Ascending aorta (tissue), 2 donors: ENCODE measurements at regions not wholly inside any gene's neighbourhood (a gene's known extent, or its start where the extent isn't known, plus 50 kb on each side); places are given as distances from the start of the nearest gene placed in this dataset.

Source experiments
- DNase-seq, 2 donors: peaks; one replicate each; pipeline ENCODE4 v3.0.0-alpha.2; 2019; ENCODE audit warnings: low spot score in 2 of 2
- H3K27ac ChIP-seq, 2 donors: fragments of 200-600 bp; sonication (generic); one replicate each; pipeline ENCODE4 v1.5.1; 2016 to 2017; ENCODE audit warnings: mild to moderate bottlenecking in 1 of 2
- H3K27me3 ChIP-seq: fragments of 200-600 bp; sonication (generic); one replicate; pipeline ENCODE4 v1.5.1; 2017
- H3K36me3 ChIP-seq, 2 donors: fragments of 200-600 bp; sonication (generic); one replicate each; pipeline ENCODE4 v1.5.1; 2016
- H3K4me1 ChIP-seq, 2 donors: fragments of 200-600 bp; sonication (generic); one replicate each; pipeline ENCODE4 v1.5.1; 2016 to 2017; ENCODE audit warnings: mild to moderate bottlenecking in 1 of 2
- H3K4me3 ChIP-seq, 2 donors: fragments of 200-600 bp; sonication (generic); one replicate each; pipeline ENCODE4 v1.5.1; 2016 to 2017; ENCODE audit warnings: mild to moderate bottlenecking in 1 of 2
- H3K9me3 ChIP-seq, 2 donors: fragments of 200-600 bp; sonication (generic); one replicate each; pipeline ENCODE4 v1.5.1; 2016
- CTCF ChIP-seq, 3 experiments: fragments of 200-600 bp in 2 of 3; fragments of 450-650 bp in 1 of 3; sonication (generic) in 2 of 3; IDR thresholded peaks; one replicate each; pipeline ENCODE4 v1.5.1; 2016 to 2019; ENCODE audit warnings: antibody characterized with exemption in 3 of 3, mild to moderate bottlenecking in 1 of 3, moderate library complexity in 1 of 3
- intact Hi-C: fragments of 100-400 bp; cut with DNase I; formaldehyde crosslinking; loops from one replicate; pipeline ENCODE4 v1.15.1; 2023

GRCh38 chr1:90193116-90193515, 198.2 kb downstream of the ZNF326 start:
- H3K4me1 ChIP-seq = no peaks in the 10 kb centered on the region
- H3K27me3 ChIP-seq = no peaks in the 10 kb centered on the region
- no peaks in the 10 kb centered on the region for H3K36me3 ChIP-seq
- H3K27ac ChIP-seq = no peak overlapping the region
- intact Hi-C loops = no loop called here
- no peak overlapping the region for H3K4me3 ChIP-seq
- no peaks in the 10 kb centered on the region for H3K9me3 ChIP-seq
- TF ChIP-seq CTCF (IDR thresholded peaks at IDR 0.05) = no peak
- DNase-seq = no peak

- Histone ChIP-seq H3K36me3 (no peaks in the 10 kb centered on the region), H3K4me1 (no peaks in the 10 kb centered on the region), H3K27me3 (no peaks in the 10 kb centered on the region), H3K27ac (no peak overlapping the region), H3K9me3 (no peaks in the 10 kb centered on the region), H3K4me3 (no peak overlapping the region)
- TF ChIP-seq CTCF (IDR thresholded peaks at IDR 0.05) = no peak
- intact Hi-C loops = no loop called here
- no peak for DNase-seq
These were observed 197.5 kb downstream of the ZNF326 start for GRCh38 chr1:90192408-90192807.

GRCh38 chr1:90190523-90190922, 195.6 kb downstream of the ZNF326 start:
- H3K4me3 ChIP-seq = no peak overlapping the region
- no peaks in the 10 kb centered on the region for H3K4me1 ChIP-seq
- no peaks in the 10 kb centered on the region for H3K27me3 ChIP-seq
- no peaks in the 10 kb centered on the region for H3K9me3 ChIP-seq
- no peak overlapping the region for H3K27ac ChIP-seq
- no peak for DNase-seq
- H3K36me3 ChIP-seq = no peaks in the 10 kb centered on the region
- no peak for TF ChIP-seq CTCF (IDR thresholded peaks at IDR 0.05)
- intact Hi-C loops = no loop called here

- Histone ChIP-seq H3K4me3 (no peak overlapping the region), H3K9me3 (no peaks in the 10 kb centered on the region), H3K36me3 (no peaks in the 10 kb centered on the region), H3K27me3 (no peaks in the 10 kb centered on the region), H3K4me1 (no peaks in the 10 kb centered on the region), H3K27ac (no peak overlapping the region)
- no peak for DNase-seq
- intact Hi-C loops = no loop called here
- TF ChIP-seq CTCF (IDR thresholded peaks at IDR 0.05) = no peak
These were observed 195.0 kb downstream of the ZNF326 start for GRCh38 chr1:90189889-90190288.

- intact Hi-C loops = no loop called here
- no peaks in the 10 kb centered on the region for H3K27me3 ChIP-seq
These were observed 192.3 kb downstream of the ZNF326 start for GRCh38 chr1:90187323-90187585.

More at GRCh38 chr1:90187323-90187585, 192.3 kb downstream of the ZNF326 start:
- Histone ChIP-seq H3K27ac (no peak overlapping the region), H3K4me1 (no peaks in the 10 kb centered on the region), H3K4me3 (no peak overlapping the region), H3K36me3 (no peaks in the 10 kb centered on the region), H3K9me3 (no peaks in the 10 kb centered on the region)
- DNase-seq = no peak
- TF ChIP-seq CTCF (IDR thresholded peaks at IDR 0.05) = no peak
